H1 (cell line): ENCODE measurements at regions not wholly inside any gene's neighbourhood (a gene's known extent, or its start where the extent isn't known, plus 50 kb on each side); places are given as distances from the start of the nearest gene placed in this dataset.

Experiments
- CEBPB ChIP-seq: IDR thresholded peaks from 2 replicates; pipeline ENCODE4 v1.6.1; 2012; ENCODE audit warnings: low read depth, low read length
- CTCF ChIP-seq, 3 experiments: IDR thresholded peaks; 1 replicate in 2 of 3; 2 replicates in 1 of 3; pipeline versions ENCODE4 v1.5.1 to v1.6.1; 2011; ENCODE audit warnings: low read length in 3 of 3, mild to moderate bottlenecking in 3 of 3, inconsistent platforms in 2 of 3, low read depth in 1 of 3, moderate library complexity in 1 of 3; ENCODE audit not compliant: insufficient read depth in 1 of 3; ENCODE audit errors: control extremely low read depth in 1 of 3
- POLR2AphosphoS5 ChIP-seq: IDR thresholded peaks from 2 replicates; pipeline ENCODE4 v1.6.1; 2011; ENCODE audit warnings: low read depth, low read length
- RBBP5 ChIP-seq: IDR thresholded peaks from 2 replicates; pipeline ENCODE4 v1.7.1; 2012; ENCODE audit warnings: low read depth, mild to moderate bottlenecking, inconsistent platforms, low read length, moderate library complexity, borderline replicate concordance
- RNF2 ChIP-seq: fragments of 200-900, 300-1000 bp; sonication (generic); IDR thresholded peaks from 2 replicates; pipeline ENCODE4 v1.7.1; 2016; ENCODE audit warnings: borderline replicate concordance, low read depth, mild to moderate bottlenecking, antibody characterized with exemption, low read length; ENCODE audit not compliant: poor library complexity, severe bottlenecking; ENCODE audit errors: missing control alignments
- SIRT6 ChIP-seq: IDR thresholded peaks from one replicate; pipeline ENCODE4 v1.7.1; 2012; ENCODE audit warnings: low read length, inconsistent platforms
- SP1 ChIP-seq: IDR thresholded peaks from 2 replicates; pipeline ENCODE4 v1.6.1; 2011; ENCODE audit warnings: low read depth, low read length

GRCh38 chr4:125836597-125837195, 521.9 kb downstream of the FAT4 start (continued):
- TF ChIP-seq POLR2AphosphoS5 (no peak), RBBP5 (no peak), RNF2 (no peak), CEBPB (no peak), SIRT6 (no peak), CTCF (IDR thresholded peaks at IDR 0.05; ENCODE audit: control extremely low read depth in 1 of 3, insufficient read depth in 1 of 3, low read depth in 1 of 3, low read length in 3 of 3) (no peak), SP1 (no peak)
- TF ChIP-seq, all 59 proteins: peak for 0
